B cell (primary cell): ENCODE measurements at regions not wholly inside any gene's neighbourhood (a gene's known extent, or its start where the extent isn't known, plus 50 kb on each side); places are given as distances from the start of the nearest gene placed in this dataset.

Source experiments
- ATAC-seq: fragments of 200-7000 bp; cut with Tn5 transposase; one replicate; pipeline ENCODE4 v1.10.0; 2021; ENCODE audit warnings: low read depth, mild to moderate bottlenecking, moderate number of reproducible peaks, moderate library complexity
- CTCF ChIA-PET: fragments of 350-600 bp; sonication (Branson Sonifier 250); formaldehyde crosslinking; loops from one replicate; lab custom pipeline; 2021; ENCODE audit warnings: antibody characterized with exemption, inconsistent platforms; lab: Charles Lee
- POLR2A ChIA-PET: fragments of 350-600 bp; sonication (Branson Sonifier 250); formaldehyde crosslinking; loops from one replicate; lab custom pipeline; 2021; ENCODE audit warnings: antibody characterized with exemption; lab: Charles Lee
- DNase-seq: peaks from one replicate; pipeline ENCODE4 v3.0.0; 2013
- H2AFZ ChIP-seq: 2 replicates; pipeline ENCODE4 v1.6.1; 2012; ENCODE audit warnings: mild to moderate bottlenecking, low read depth, low read length; ENCODE audit not compliant: insufficient read depth, poor library complexity, severe bottlenecking
- H3K27ac ChIP-seq, 2 donors: 1 replicate in 1 of 2; 2 replicates in 1 of 2; pipeline ENCODE4 v1.5.1; 2012 to 2013; ENCODE audit warnings: low read length in 2 of 2, mild to moderate bottlenecking in 2 of 2, moderate library complexity in 1 of 2
- H3K27me3 ChIP-seq, 4 experiments: fragments of 200-600 bp in 1 of 4; sonication (generic) in 1 of 4; replicated peaks in 1 of 4; 1 replicate in 2 of 4; 2 replicates in 2 of 4; pipeline versions ENCODE4 v1.6.1 to v1.7.0; 2013 to 2016; ENCODE audit warnings: low read length in 3 of 4, mild to moderate bottlenecking in 2 of 4, mixed read lengths in 1 of 4, moderate library complexity in 1 of 4; ENCODE audit not compliant: insufficient read depth in 4 of 4, control insufficient read depth in 3 of 4; ENCODE audit errors: control extremely low read depth in 1 of 4
- H3K36me3 ChIP-seq, 2 experiments: replicated peaks in 1 of 2; 1 replicate in 1 of 2; 2 replicates in 1 of 2; pipeline versions ENCODE4 v1.6.1 to v1.7.1; 2013; ENCODE audit warnings: low read length in 1 of 2; ENCODE audit not compliant: insufficient read depth in 2 of 2, control insufficient read depth in 1 of 2; ENCODE audit errors: control extremely low read depth in 1 of 2, extremely low read depth in 1 of 2
- H3K4me1 ChIP-seq, 2 donors: fragments of 200-600 bp in 1 of 2; sonication (generic) in 1 of 2; 1 replicate in 1 of 2; 2 replicates in 1 of 2; pipeline versions ENCODE4 v1.5.1 to v1.6.1; 2013 to 2017; ENCODE audit warnings: low read length in 2 of 2; ENCODE audit not compliant: control insufficient read depth in 2 of 2, insufficient read depth in 2 of 2
- H3K4me2 ChIP-seq: replicated peaks from 2 replicates; pipeline ENCODE3; 2012; ENCODE audit warnings: mild to moderate bottlenecking, low read depth, low read length; ENCODE audit not compliant: poor library complexity, severe bottlenecking
- H3K4me3 ChIP-seq, 5 experiments: fragments of 200-600 bp in 1 of 5; sonication (generic) in 1 of 5; 1 replicate in 3 of 5; 2 replicates in 2 of 5; pipeline versions ENCODE4 v1.5.1 to v1.7.0; 2011 to 2016; ENCODE audit warnings: low read length in 4 of 5, mild to moderate bottlenecking in 4 of 5, low read depth in 2 of 5, control low read depth in 1 of 5, moderate library complexity in 1 of 5; ENCODE audit not compliant: insufficient read depth in 1 of 5; ENCODE audit errors: control extremely low read depth in 1 of 5, extremely low read depth in 1 of 5
- H3K79me2 ChIP-seq: fragments of 200-600 bp; sonication (generic); one replicate; pipeline ENCODE4 v1.6.0; 2016; ENCODE audit warnings: low read length; ENCODE audit not compliant: control insufficient read depth, insufficient read depth
- H3K9ac ChIP-seq: fragments of 200-600 bp; sonication (generic); 2 replicates; pipeline ENCODE4 v1.6.1; 2017; ENCODE audit warnings: mild to moderate bottlenecking, low read length, moderate library complexity
- H3K9me3 ChIP-seq, 3 donors: one replicate each; pipeline versions ENCODE4 v1.6.1 to v1.7.1; 2013; ENCODE audit warnings: low read length in 2 of 3; ENCODE audit not compliant: control insufficient read depth in 2 of 3, insufficient read depth in 1 of 3; ENCODE audit errors: control extremely low read depth in 1 of 3
- H4K20me1 ChIP-seq: 2 replicates; pipeline ENCODE4 v1.6.0; 2012; ENCODE audit warnings: mild to moderate bottlenecking, low read length; ENCODE audit not compliant: insufficient read depth, control insufficient read depth, poor library complexity, severe bottlenecking
- H3K27ac Mint-ChIP-seq: one replicate; pipeline ENCODE4 v1.8.0; 2021; ENCODE audit warnings: mixed read lengths
- H3K27me3 Mint-ChIP-seq: one replicate; pipeline ENCODE4 v1.8.0; 2021; ENCODE audit warnings: mixed read lengths
- H3K4me1 Mint-ChIP-seq: one replicate; pipeline ENCODE4 v1.8.0; 2021; ENCODE audit warnings: mixed read lengths
- H3K4me3 Mint-ChIP-seq: one replicate; pipeline ENCODE4 v1.8.0; 2021; ENCODE audit warnings: mixed read lengths
- H3K9me3 Mint-ChIP-seq: one replicate; pipeline ENCODE4 v1.8.0; 2022; ENCODE audit warnings: mixed read lengths; ENCODE audit not compliant: insufficient read depth
- CTCF ChIP-seq: fragments of 200-600 bp; IDR thresholded peaks from one replicate; pipeline ENCODE4 v1.8.0; 2022; ENCODE audit warnings: antibody characterized with exemption, mild to moderate bottlenecking
- EZH2 ChIP-seq: IDR thresholded peaks from 2 replicates; pipeline ENCODE4 v1.6.1; 2012; ENCODE audit warnings: borderline replicate concordance, low read depth, mild to moderate bottlenecking, moderate library complexity, low read length; ENCODE audit not compliant: insufficient read depth, poor library complexity, severe bottlenecking
- WGBS: methylation state at CpG from one replicate; pipeline ENCODE4 v1.1.5; 2013; ENCODE audit warnings: missing lambda C conversion rate; ENCODE audit not compliant: insufficient coverage; 5-methylcytosine and 5-hydroxymethylcytosine counted together
- intact Hi-C: fragments of 100-400 bp; cut with micrococcal nuclease; formaldehyde crosslinking; loops from one replicate; pipeline ENCODE4 v1.10.0; 2022

DNA sequence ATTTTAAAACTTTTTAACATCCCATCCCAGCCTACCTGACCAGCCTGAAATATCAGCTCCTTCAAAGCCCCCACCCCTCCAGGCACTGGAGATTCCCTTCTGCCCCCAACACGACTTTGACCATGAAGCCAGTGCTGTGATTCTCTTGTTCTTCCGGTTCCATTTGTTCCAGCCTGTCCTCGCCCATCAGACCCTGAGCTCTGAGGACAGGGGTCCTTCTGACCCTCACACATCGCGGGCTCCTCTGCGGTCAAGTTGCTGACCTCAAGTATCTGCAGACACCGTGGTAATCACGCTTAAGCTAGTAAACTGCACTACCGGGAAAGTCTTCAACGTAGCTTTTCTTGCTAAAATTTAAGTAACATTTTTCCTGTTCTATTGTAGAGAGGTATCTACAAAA is 282.2 kb upstream of the SALL3 start:
- no peak overlapping the region for H3K4me3 ChIP-seq
- no peak overlapping the region for H3K4me3 Mint-ChIP-seq
- H3K79me2 ChIP-seq, result no peaks in the 10 kb centered on the region
- intact Hi-C loops, result no loop called here
- TF ChIP-seq EZH2 (no peak), CTCF (no peak)
- H3K4me1 ChIP-seq, result no peaks in the 10 kb centered on the region
- H3K27me3 ChIP-seq, result no peaks in the 10 kb centered on the region
- DNase-seq (no peak), ATAC-seq (no peak)
- no peak overlapping the region for H3K9ac ChIP-seq
- no peaks in the 10 kb centered on the region for H3K36me3 ChIP-seq
- no peaks in the 10 kb centered on the region for H3K9me3 Mint-ChIP-seq
- H3K27ac Mint-ChIP-seq, result no peak overlapping the region
- no peaks in the 10 kb centered on the region for H3K27me3 Mint-ChIP-seq
- H3K27ac ChIP-seq, result no peak overlapping the region
- H4K20me1 ChIP-seq, result no peaks in the 10 kb centered on the region
- no peak overlapping the region for H3K4me2 ChIP-seq
- no peaks in the 10 kb centered on the region for H3K4me1 Mint-ChIP-seq
- H2AFZ ChIP-seq, result no peak overlapping the region
- ChIA-PET CTCF (no interaction called here), POLR2A (no interaction called here)
- WGBS, result 78% methylated on average over 3 of the region's 10 CpGs
- peaks cover 0 to 9% (median 0%) of the 10 kb centered on the region in 3 donors for H3K9me3 ChIP-seq

GRCh38 chr18:78698914-78699313 is 280.7 kb upstream of the SALL3 start:
- peaks cover 0 to 16% (median 0%) of the 10 kb centered on the region in 3 donors for H3K9me3 ChIP-seq
- no peaks in the 10 kb centered on the region for H3K36me3 ChIP-seq
- ATAC-seq (no peak), DNase-seq (no peak)
- H3K4me1 ChIP-seq, result no peaks in the 10 kb centered on the region
- no peak overlapping the region for H3K4me2 ChIP-seq
- Mint-ChIP-seq H3K27ac (no peak overlapping the region), H3K4me3 (no peak overlapping the region), H3K4me1 (no peaks in the 10 kb centered on the region), H3K9me3 (peaks cover 2% of the 10 kb centered on the region), H3K27me3 (no peaks in the 10 kb centered on the region)
- H3K27ac ChIP-seq, result no peak overlapping the region
- no peaks in the 10 kb centered on the region for H3K79me2 ChIP-seq
- ChIA-PET CTCF (no interaction called here), POLR2A (no interaction called here)
- WGBS, result 85% methylated on average over 5 of the region's 5 CpGs
- H3K27me3 ChIP-seq, result no peaks in the 10 kb centered on the region
- TF ChIP-seq CTCF, result no peak
- no peak for TF ChIP-seq EZH2
- H4K20me1 ChIP-seq, result no peaks in the 10 kb centered on the region
- intact Hi-C loops, result no loop called here
- H3K9ac ChIP-seq, result no peak overlapping the region
- no peak overlapping the region for H3K4me3 ChIP-seq
- H2AFZ ChIP-seq, result no peak overlapping the region
